ENCODE measurements at regions not wholly inside any gene's neighbourhood (a gene's known extent, or its start where the extent isn't known, plus 50 kb on each side); places are given as distances from the start of the nearest gene placed in this dataset.
"Not testable (repeated sequence)": the region's sequence is repeated elsewhere in the genome, so short reads cannot be mapped to it uniquely, and the experiment has no call there.

DNA sequence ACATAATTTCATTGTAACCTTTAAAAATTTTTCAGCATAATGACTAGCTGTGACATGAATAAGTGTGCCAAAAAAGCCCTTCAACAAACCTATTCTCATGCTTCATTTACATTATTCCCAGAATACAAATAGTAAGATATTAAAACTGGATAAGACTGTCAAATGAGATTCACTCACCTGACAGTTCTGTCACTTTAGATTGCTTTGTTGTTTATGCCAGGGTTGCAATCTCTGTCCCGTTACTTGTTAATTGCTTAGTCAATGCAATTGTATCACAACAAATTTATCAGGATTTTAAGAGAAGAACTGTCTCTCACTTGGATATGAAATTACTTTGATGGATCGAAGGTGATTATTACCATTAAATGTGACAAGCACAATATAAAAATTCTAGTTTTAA is 616.0 kb upstream of the IGFBP7 start:
- Histone ChIP-seq H3K27me3 (no peaks in the 10 kb centered on the region), H3K4me3 (no peak overlapping the region), H3K4me1 (no peaks in the 10 kb centered on the region), H3K27ac (no peak overlapping the region), H3K9me3 (no peaks in the 10 kb centered on the region), H3K36me3 (no peaks in the 10 kb centered on the region)
- TF ChIP-seq, protein P1, sequence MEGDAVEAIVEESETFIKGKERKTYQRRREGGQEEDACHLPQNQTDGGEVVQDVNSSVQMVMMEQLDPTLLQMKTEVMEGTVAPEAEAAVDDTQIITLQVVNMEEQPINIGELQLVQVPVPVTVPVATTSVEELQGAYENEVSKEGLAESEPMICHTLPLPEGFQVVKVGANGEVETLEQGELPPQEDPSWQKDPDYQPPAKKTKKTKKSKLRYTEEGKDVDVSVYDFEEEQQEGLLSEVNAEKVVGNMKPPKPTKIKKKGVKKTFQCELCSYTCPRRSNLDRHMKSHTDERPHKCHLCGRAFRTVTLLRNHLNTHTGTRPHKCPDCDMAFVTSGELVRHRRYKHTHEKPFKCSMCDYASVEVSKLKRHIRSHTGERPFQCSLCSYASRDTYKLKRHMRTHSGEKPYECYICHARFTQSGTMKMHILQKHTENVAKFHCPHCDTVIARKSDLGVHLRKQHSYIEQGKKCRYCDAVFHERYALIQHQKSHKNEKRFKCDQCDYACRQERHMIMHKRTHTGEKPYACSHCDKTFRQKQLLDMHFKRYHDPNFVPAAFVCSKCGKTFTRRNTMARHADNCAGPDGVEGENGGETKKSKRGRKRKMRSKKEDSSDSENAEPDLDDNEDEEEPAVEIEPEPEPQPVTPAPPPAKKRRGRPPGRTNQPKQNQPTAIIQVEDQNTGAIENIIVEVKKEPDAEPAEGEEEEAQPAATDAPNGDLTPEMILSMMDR (IDR thresholded peaks at IDR 0.05) = no peak
- TF ChIP-seq POLR2A (IDR thresholded peaks at IDR 0.05) = no peak
- no peak for TF ChIP-seq EP300 (IDR thresholded peaks at IDR 0.05)
- DNase-seq (ENCODE audit: low spot score in 2 of 2) = no peak
- WGBS, 2 donors = 91 to 93% methylated on average over 2 of the region's 2 CpGs

DNA sequence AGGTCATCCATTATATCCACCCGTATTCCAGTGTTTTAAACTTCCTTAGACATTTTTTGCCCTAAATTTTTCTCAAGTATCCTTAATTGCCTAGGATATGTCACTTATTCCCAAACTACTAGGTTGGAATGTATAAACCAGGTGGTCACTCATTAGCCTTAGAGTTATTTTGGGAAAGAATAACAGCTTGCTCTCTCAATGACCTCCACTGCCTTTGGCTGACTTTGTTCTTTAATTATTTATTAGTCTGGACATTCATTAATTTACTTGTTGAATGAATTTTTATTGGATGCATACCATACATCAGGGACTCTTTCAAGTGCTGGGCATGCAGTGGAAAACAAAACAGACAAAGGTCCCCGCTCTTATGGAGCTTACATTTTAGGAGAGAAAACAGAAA is 609.3 kb upstream of the IGFBP7 start:
- H3K27ac ChIP-seq = no peak overlapping the region
- no peak for DNase-seq (ENCODE audit: low spot score in 2 of 2)
- H3K27me3 ChIP-seq = no peaks in the 10 kb centered on the region
- no peaks in the 10 kb centered on the region for H3K4me1 ChIP-seq
- H3K36me3 ChIP-seq = no peaks in the 10 kb centered on the region
- TF ChIP-seq, protein P1 (IDR thresholded peaks at IDR 0.05) = no peak
- no peak for TF ChIP-seq EP300 (IDR thresholded peaks at IDR 0.05)
- no peaks in the 10 kb centered on the region for H3K9me3 ChIP-seq
- 48 to 61% methylated on average over 2 of the region's 2 CpGs for WGBS, 2 donors
- H3K4me3 ChIP-seq = no peak overlapping the region

DNA sequence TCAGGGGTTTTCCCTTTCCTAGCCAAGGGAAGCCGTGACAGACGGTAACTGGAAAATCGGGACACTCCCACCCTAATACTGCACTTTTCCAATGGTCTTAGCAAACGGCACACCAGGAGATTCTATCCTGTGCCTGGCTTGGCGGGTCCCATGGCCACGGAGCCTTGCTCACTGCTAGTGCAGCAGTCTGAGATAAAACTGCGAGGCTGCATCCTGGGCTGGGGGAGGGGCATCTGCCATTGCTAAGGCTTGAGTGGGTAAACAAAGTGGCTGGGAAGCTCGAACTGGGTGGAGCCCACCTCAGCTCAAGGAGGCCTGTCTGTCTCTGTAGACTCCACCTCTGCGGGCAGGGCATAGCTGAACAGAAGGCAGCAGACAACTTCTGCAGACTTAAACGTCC is 604.1 kb upstream of the IGFBP7 start:
- 87 to 92% methylated on average over 5 to 10 of the region's 10 CpGs for WGBS, 2 donors
- H3K4me1 ChIP-seq, H3K27ac ChIP-seq: not testable (repeated sequence)

DNA sequence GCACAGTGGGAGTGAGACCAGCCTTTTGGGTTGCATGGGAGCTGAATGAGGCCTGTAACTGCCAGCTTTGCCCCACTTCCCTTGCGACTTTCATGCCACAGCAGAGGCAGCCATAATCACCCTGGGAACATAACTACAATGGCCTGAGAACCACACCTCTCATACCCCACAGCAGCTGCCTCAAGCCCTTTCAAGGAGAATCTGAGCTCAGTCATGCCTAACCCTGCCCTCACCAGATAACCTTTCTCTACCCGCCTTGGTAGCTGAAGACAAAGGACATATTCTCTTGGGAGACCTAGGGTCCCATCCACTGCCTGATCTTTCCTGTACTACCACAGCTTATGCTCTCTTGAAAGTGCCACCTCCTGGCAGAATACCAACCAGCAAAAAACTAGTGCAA is 599.9 kb upstream of the IGFBP7 start:
- 88 to 97% methylated on average over 2 of the region's 2 CpGs for WGBS, 2 donors
- no peaks in the 10 kb centered on the region for H3K36me3 ChIP-seq
- no peak overlapping the region for H3K4me3 ChIP-seq
- no peak overlapping the region for H3K27ac ChIP-seq
- TF ChIP-seq, protein P1 (IDR thresholded peaks at IDR 0.05) = no peak
- TF ChIP-seq EP300 (IDR thresholded peaks at IDR 0.05) (no peak), POLR2A (IDR thresholded peaks at IDR 0.05) (no peak)
- no peaks in the 10 kb centered on the region for H3K9me3 ChIP-seq
- no peak for DNase-seq (ENCODE audit: low spot score in 2 of 2)
- H3K4me1 ChIP-seq = no peaks in the 10 kb centered on the region
- no peaks in the 10 kb centered on the region for H3K27me3 ChIP-seq

More for the DNA sequence above, 604.1 kb upstream of the IGFBP7 start:
- H3K27me3 ChIP-seq; H3K9me3 ChIP-seq; H3K4me3 ChIP-seq; DNase-seq (ENCODE audit: low spot score in 2 of 2); H3K36me3 ChIP-seq: not testable (repeated sequence)

DNA sequence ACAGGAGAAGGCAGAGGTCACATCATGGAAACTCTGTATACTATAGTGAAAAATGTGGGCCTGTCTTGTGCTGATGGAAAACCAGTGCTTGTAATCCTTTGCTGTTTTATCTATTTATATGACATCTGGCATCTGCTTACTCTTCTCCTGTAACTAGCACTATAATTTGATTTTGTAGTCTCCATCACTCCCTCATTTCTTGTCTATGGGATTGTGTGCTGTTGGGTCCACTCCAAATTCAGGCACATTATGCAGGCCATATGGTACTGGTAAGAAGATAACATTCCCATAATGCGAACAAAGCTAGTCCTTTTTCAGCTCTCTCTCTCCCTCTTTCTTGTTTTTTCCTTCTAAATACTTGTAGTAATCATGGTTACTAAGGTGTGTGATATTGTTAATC is 581.2 kb upstream of the IGFBP7 start:
- no peak overlapping the region for H3K27ac ChIP-seq
- H3K27me3 ChIP-seq = no peaks in the 10 kb centered on the region
- 93 to 97% methylated on average over 1 of the region's 1 CpG for WGBS, 2 donors
- TF ChIP-seq POLR2A (IDR thresholded peaks at IDR 0.05) (no peak), EP300 (IDR thresholded peaks at IDR 0.05) (no peak)
- TF ChIP-seq, protein P1 (IDR thresholded peaks at IDR 0.05) = no peak
- H3K4me3 ChIP-seq = no peak overlapping the region
- no peaks in the 10 kb centered on the region for H3K36me3 ChIP-seq
- H3K9me3 ChIP-seq = peaks cover 0 to 5% (median 0%) of the 10 kb centered on the region in 4 donors
- no peaks in the 10 kb centered on the region for H3K4me1 ChIP-seq
- DNase-seq (ENCODE audit: low spot score in 2 of 2) = no peak

DNA sequence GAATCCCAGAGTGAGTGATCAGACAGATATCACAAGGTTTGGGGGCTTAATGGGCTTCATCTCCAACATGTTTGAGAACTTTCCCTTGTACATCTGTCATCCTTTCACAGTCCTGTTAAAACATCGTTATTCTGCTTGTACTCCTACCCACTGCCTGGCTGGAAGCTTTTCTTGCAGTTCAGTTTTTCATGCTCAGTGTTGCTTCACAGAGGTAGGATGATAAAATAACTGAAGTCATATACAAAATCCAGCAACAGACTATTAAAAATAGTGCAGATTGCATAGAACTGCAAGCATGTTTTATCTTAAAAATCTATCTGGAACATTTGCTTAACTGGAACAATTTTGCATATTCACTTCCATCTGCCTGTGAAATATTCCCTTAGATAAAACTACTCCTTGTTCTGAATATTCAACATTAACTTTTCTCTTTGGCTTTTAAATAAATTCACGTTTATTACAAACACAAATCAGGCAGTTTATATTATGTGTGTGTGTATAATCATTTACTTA is 579.6 kb upstream of the IGFBP7 start:
- TF ChIP-seq, protein P1 (IDR thresholded peaks at IDR 0.05) = no peak
- TF ChIP-seq EP300 (IDR thresholded peaks at IDR 0.05) (no peak), POLR2A (IDR thresholded peaks at IDR 0.05) (no peak)
- Histone ChIP-seq H3K27me3 (no peaks in the 10 kb centered on the region), H3K36me3 (no peaks in the 10 kb centered on the region), H3K9me3 (peaks cover 0 to 5% (median 0%) of the 10 kb centered on the region in 4 donors), H3K27ac (no peak overlapping the region), H3K4me1 (no peaks in the 10 kb centered on the region), H3K4me3 (no peak overlapping the region)
- 57 to 60% methylated on average over 2 of the region's 2 CpGs for WGBS, 2 donors
- DNase-seq (ENCODE audit: low spot score in 2 of 2) = no peak
